ENCODE measurements at regions not wholly inside any gene's neighbourhood (a gene's known extent, or its start where the extent isn't known, plus 50 kb on each side); places are given as distances from the start of the nearest gene placed in this dataset.
"Not testable (repeated sequence)": the region's sequence is repeated elsewhere in the genome, so short reads cannot be mapped to it uniquely, and the experiment has no call there.

DNA sequence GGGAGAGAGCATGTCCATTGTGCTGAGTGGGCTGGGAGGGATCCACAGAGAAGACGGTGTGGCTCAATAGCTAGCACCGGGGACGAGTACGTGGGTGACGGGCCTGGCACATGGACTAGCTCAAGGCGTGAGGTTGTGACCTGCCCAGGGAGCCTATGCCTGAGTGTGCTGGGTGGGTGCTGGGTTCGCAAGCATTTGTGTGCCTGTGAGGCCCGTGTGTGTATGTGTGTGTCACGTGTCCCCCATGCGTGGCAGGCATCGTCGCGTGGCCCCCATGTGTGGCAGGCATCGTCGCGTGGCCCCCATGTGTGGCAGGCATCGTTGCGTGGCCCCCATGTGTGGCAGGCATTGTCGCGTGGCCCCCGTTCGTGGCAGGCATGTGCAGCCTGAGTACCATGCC lies 109.2 kb downstream of the TMEM121 start:
- peaks cover 4 to 8% (median 6%) of the 10 kb centered on the region in 4 donors for H3K4me1 ChIP-seq (ENCODE audit: control insufficient read depth in 4 of 4, insufficient read depth in 4 of 4, low read length in 3 of 4)
- H3K27me3 ChIP-seq (ENCODE audit: control insufficient read depth in 4 of 4, insufficient read depth in 4 of 4, low read length in 3 of 4) = no peaks in the 10 kb centered on the region
- H3K27ac ChIP-seq (ENCODE audit: low read depth in 1 of 2, low read length in 2 of 2) = no peak overlapping the region
- no peak for TF ChIP-seq HNF4A (conservative IDR thresholded peaks at IDR 0.05)
- no peak for TF ChIP-seq NR2F2 (IDR thresholded peaks at IDR 0.05)
- TF ChIP-seq HNF4G (IDR thresholded peaks at IDR 0.05) = no peak
- TF ChIP-seq RXRA (IDR thresholded peaks at IDR 0.05) = no peak
- TF ChIP-seq FOXA2 (IDR thresholded peaks at IDR 0.05) = no peak
- TF ChIP-seq, protein P1, sequence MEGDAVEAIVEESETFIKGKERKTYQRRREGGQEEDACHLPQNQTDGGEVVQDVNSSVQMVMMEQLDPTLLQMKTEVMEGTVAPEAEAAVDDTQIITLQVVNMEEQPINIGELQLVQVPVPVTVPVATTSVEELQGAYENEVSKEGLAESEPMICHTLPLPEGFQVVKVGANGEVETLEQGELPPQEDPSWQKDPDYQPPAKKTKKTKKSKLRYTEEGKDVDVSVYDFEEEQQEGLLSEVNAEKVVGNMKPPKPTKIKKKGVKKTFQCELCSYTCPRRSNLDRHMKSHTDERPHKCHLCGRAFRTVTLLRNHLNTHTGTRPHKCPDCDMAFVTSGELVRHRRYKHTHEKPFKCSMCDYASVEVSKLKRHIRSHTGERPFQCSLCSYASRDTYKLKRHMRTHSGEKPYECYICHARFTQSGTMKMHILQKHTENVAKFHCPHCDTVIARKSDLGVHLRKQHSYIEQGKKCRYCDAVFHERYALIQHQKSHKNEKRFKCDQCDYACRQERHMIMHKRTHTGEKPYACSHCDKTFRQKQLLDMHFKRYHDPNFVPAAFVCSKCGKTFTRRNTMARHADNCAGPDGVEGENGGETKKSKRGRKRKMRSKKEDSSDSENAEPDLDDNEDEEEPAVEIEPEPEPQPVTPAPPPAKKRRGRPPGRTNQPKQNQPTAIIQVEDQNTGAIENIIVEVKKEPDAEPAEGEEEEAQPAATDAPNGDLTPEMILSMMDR (IDR thresholded peaks at IDR 0.05; ENCODE audit: low read depth, low read length, missing input control) = no peak
- TF ChIP-seq FOXA1 (IDR thresholded peaks at IDR 0.05) = no peak
- no peak for TF ChIP-seq SP1 (IDR thresholded peaks at IDR 0.05)
- no peak for TF ChIP-seq YY1 (IDR thresholded peaks at IDR 0.05)
- TF ChIP-seq, protein P2, sequence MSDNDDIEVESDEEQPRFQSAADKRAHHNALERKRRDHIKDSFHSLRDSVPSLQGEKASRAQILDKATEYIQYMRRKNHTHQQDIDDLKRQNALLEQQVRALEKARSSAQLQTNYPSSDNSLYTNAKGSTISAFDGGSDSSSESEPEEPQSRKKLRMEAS (IDR thresholded peaks at IDR 0.05) = no peak
- TF ChIP-seq, protein P3, sequence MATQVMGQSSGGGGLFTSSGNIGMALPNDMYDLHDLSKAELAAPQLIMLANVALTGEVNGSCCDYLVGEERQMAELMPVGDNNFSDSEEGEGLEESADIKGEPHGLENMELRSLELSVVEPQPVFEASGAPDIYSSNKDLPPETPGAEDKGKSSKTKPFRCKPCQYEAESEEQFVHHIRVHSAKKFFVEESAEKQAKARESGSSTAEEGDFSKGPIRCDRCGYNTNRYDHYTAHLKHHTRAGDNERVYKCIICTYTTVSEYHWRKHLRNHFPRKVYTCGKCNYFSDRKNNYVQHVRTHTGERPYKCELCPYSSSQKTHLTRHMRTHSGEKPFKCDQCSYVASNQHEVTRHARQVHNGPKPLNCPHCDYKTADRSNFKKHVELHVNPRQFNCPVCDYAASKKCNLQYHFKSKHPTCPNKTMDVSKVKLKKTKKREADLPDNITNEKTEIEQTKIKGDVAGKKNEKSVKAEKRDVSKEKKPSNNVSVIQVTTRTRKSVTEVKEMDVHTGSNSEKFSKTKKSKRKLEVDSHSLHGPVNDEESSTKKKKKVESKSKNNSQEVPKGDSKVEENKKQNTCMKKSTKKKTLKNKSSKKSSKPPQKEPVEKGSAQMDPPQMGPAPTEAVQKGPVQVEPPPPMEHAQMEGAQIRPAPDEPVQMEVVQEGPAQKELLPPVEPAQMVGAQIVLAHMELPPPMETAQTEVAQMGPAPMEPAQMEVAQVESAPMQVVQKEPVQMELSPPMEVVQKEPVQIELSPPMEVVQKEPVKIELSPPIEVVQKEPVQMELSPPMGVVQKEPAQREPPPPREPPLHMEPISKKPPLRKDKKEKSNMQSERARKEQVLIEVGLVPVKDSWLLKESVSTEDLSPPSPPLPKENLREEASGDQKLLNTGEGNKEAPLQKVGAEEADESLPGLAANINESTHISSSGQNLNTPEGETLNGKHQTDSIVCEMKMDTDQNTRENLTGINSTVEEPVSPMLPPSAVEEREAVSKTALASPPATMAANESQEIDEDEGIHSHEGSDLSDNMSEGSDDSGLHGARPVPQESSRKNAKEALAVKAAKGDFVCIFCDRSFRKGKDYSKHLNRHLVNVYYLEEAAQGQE (IDR thresholded peaks at IDR 0.05) = no peak
- no peak for TF ChIP-seq EGR1 (IDR thresholded peaks at IDR 0.05; ENCODE audit: low read depth in 2 of 2)
- TF ChIP-seq, protein P4, sequence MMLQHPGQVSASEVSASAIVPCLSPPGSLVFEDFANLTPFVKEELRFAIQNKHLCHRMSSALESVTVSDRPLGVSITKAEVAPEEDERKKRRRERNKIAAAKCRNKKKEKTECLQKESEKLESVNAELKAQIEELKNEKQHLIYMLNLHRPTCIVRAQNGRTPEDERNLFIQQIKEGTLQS (IDR thresholded peaks at IDR 0.05) = no peak
- TF ChIP-seq GABPA (IDR thresholded peaks at IDR 0.05 in 1 of 2, conservative IDR thresholded peaks at IDR 0.05 in 1 of 2) = no peak
- TF ChIP-seq, protein P5, sequence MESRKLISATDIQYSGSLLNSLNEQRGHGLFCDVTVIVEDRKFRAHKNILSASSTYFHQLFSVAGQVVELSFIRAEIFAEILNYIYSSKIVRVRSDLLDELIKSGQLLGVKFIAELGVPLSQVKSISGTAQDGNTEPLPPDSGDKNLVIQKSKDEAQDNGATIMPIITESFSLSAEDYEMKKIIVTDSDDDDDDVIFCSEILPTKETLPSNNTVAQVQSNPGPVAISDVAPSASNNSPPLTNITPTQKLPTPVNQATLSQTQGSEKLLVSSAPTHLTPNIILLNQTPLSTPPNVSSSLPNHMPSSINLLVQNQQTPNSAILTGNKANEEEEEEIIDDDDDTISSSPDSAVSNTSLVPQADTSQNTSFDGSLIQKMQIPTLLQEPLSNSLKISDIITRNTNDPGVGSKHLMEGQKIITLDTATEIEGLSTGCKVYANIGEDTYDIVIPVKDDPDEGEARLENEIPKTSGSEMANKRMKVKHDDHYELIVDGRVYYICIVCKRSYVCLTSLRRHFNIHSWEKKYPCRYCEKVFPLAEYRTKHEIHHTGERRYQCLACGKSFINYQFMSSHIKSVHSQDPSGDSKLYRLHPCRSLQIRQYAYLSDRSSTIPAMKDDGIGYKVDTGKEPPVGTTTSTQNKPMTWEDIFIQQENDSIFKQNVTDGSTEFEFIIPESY (IDR thresholded peaks at IDR 0.05) = no peak
- no peak for TF ChIP-seq JUND (IDR thresholded peaks at IDR 0.05)
- no peak for TF ChIP-seq RAD21 (IDR thresholded peaks at IDR 0.05)
- no peak for TF ChIP-seq TAF1 (conservative IDR thresholded peaks at IDR 0.05)
- no peaks in the 10 kb centered on the region for H3K36me3 ChIP-seq (ENCODE audit: control insufficient read depth in 4 of 4, insufficient read depth in 3 of 4, low read depth in 1 of 4, low read length in 3 of 4)
- DNase-seq (ENCODE audit: low spot score) = no peak
- no peak overlapping the region for H3K9ac ChIP-seq (ENCODE audit: low read depth in 1 of 2, low read length in 2 of 2)
- no peak overlapping the region for H3K4me3 ChIP-seq (ENCODE audit: low read depth in 1 of 3, low read length in 3 of 3)
- WGBS = 57% methylated on average over 12 of the region's 22 CpGs
- H3K9me3 ChIP-seq (ENCODE audit: control insufficient read depth in 4 of 4, low read length in 3 of 4) = no peaks in the 10 kb centered on the region

DNA sequence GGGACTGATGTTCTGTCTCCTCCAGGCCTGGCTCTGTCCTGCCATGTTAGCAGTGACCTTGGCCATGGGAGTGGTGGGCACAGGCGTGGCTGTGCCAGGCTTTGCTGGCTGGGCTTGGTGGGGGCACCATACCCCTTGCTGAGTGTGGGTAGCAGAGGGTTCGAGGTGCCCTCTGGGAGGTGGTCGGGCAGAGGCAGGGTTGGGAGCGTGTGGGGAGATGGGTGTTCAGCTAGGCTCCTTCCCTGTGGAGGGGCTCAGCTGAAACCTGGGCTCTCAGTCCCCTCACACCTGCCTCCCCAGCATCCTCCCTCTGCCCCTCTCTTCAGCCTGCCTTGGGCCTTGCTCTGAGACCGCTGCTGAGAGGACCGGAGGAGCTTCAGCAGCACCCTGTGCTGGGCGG lies 109.6 kb downstream of the TMEM121 start:
- H3K27me3 ChIP-seq (ENCODE audit: control insufficient read depth in 4 of 4, insufficient read depth in 4 of 4, low read length in 3 of 4); H3K4me3 ChIP-seq (ENCODE audit: low read depth in 1 of 3, low read length in 3 of 3); DNase-seq (ENCODE audit: low spot score); H3K9me3 ChIP-seq (ENCODE audit: control insufficient read depth in 4 of 4, low read length in 3 of 4); H3K27ac ChIP-seq (ENCODE audit: low read depth in 1 of 2, low read length in 2 of 2); H3K36me3 ChIP-seq (ENCODE audit: control insufficient read depth in 4 of 4, insufficient read depth in 3 of 4, low read depth in 1 of 4, low read length in 3 of 4); H3K9ac ChIP-seq (ENCODE audit: low read depth in 1 of 2, low read length in 2 of 2): not testable (repeated sequence)
- H3K4me1 ChIP-seq (ENCODE audit: control insufficient read depth in 4 of 4, insufficient read depth in 4 of 4, low read length in 3 of 4) = peaks cover 6 to 11% (median 9%) of the 10 kb centered on the region in 4 donors
- 57% methylated on average over 3 of the region's 7 CpGs for WGBS
